C1 segment of cervical spinal cord (tissue), 14 donors: ENCODE measurements at regions not wholly inside any gene's neighbourhood (a gene's known extent, or its start where the extent isn't known, plus 50 kb on each side); places are given as distances from the start of the nearest gene placed in this dataset.
"Not testable (repeated sequence)": the region's sequence is repeated elsewhere in the genome, so short reads cannot be mapped to it uniquely, and the experiment has no call there.

Experiments used
- DNase-seq, 14 donors: peaks; one replicate each; lab custom pipeline; 2025; lab: John Stamatoyannopoulos, UW

DNA sequence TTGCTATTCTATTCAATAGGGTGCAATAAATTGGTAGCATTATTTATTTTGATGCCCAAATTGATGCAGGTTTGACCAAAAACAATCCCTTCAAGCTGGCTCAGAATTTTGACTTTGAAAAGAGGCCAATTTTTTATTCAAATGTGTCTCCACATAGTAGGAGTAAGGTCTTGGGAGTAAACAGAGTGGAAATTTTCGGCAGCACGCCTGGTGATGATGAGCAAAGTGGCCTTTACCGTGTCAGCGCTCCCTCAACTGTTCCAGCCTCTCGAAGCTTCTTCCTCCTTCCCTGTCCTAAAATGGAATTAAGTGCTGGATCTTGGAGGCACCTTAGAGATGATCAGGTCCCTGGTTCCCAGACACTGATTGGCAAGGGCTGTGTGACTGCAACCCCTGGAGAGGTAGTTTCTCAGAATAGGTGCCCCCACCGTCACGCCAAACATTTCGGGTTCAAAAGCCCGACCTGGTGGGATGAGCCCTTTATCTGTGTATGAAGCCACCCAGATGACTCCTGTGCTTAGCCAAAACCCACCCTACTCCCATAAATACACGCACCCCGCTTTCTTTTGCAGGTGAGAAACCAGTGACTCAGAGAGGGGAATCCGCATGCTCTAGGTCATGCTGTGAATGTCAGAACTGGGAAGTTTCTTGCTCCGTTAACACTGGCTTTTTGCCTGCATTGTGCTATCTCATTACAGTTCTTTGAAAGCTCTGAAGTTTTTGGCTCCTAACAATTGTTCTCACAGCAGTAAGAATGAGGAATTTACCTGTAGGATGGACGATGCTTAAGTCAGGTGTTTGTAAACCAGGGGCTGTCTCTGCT, 89.1 kb downstream of the CRYGS start:
- peak in 1 of 14 donors; percentile 36 for DNase-seq

DNA sequence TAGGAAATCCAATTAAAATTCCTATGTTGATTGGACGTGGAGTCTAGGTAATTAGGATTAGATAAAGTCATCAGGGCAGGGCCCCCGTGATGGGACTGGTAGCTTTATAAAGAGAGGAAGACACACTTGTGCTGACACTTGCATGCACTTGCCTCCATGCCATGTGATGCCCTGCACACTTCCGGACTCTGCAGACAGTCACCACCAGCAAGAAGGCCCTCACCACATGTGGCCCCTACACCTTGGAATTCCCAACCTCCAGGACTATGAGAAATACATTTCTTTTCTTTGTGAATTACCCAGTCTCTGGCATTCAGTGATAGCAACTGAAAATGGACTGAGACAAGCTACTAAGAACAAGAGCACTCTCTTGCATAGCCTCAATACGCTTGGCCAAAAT, 90.6 kb downstream of the CRYGS start:
- DNase-seq, result no peak

DNA sequence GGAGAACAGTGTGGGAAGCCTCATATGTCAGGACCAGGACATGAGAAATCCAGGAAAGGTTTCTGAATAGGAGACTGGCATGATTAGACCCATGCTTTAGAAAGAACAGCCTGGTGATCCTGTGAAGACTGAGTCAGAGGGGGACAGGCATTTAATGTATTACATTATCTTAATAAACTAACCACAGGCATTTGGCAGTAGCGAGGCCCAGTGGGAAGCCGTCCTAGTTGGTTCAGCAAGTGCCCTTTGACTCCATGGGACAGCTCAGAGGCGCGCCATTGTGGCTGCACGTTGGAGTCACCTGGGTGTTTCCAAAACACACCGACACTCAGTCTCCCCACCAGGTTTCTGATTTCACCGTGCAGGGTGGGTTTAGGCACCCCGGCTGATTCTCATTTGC, 90.5 kb upstream of the DGKG start:
- DNase-seq, result no peak

- no peak for DNase-seq
These were observed 89.3 kb upstream of the DGKG start for GRCh38 chr3:186451371-186451770.

DNA sequence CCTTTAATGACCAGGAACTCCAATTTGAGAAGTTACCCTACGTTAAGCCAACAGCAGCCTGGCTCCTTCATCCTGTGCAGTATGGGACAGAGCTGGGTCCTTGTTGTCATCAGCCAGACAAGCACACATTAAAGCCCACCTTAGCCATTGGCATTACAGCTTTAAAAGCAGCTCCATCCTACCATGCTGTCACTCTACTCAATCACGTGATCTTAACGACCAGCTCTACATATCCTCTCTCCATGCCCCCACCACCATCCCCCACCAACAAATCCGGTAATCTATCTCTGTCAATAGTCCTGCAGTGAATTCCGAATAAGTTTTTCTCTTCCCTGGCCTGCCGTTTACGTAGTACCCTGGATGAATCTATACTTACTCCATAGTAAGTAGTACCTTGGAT, 82.9 kb upstream of the DGKG start:
- DNase-seq, result no peak

- DNase-seq, result no peak
These were observed 82.3 kb upstream of the DGKG start for GRCh38 chr3:186444288-186444687.

GRCh38 chr3:186442979-186443378, 80.9 kb upstream of the DGKG start:
- DNase-seq, result not testable (repeated sequence)

GRCh38 chr3:186442162-186442561, 80.1 kb upstream of the DGKG start:
- no peak for DNase-seq

DNA sequence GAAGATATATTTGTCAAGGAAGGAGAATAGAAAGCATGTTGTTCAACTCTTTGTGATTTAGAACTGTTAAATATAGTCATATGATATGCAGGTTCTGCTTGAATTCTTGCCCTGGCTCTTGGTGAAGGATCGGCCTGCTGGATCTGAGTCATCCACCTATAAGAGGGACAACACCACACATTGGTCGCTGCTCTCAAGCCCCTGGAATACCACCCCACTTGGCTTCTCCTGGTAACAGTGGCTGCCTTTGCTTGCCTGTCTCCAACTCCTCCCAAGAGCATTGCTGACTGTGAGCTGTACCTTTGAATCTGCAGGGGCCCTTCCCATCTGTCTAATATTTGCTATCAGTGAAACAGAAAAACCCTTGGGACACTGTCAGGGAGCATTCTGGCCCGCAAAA, 78.9 kb upstream of the DGKG start:
- no peak for DNase-seq

GRCh38 chr3:186439725-186440124, 77.7 kb upstream of the DGKG start:
- DNase-seq, result no peak

- DNase-seq, result not testable (repeated sequence)
These were observed 73.3 kb upstream of the DGKG start for GRCh38 chr3:186435332-186435731.

DNA sequence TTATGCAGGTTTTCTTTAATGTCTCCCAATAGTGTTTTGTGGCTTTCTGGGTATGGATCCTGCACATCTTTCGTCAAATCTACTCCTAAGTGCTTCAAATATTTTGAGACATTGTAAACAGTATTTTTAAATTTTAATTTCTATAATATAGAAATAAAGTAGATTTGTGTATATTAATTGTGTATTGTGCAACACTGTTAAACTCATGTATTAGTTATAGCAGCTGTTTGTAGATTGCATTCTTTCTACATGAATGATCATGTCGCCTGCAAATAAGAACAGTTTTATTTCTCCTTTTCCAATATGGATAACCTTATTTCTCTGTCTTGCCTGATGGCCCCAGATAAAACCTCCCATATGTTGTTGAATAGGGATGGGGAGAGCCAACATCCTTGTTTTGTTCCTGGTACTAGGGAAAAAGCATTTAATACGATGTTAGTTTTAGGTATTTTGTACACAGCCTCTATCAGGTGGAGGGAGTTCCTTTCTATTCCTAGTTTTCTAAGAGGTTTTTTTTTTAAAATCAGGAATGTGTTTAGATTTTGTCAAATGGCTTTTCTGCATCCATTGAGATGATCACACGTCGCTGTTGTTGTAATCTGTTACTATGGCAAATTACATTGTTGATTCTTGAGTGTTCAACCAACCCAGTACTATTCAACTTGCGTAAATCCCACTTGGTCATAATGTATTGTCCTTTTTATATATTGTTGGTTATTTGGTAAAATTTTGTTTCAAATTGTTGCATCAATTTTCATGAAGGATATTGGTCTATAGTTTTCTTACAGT, 71.1 kb upstream of the DGKG start:
- DNase-seq, result no peak

DNA sequence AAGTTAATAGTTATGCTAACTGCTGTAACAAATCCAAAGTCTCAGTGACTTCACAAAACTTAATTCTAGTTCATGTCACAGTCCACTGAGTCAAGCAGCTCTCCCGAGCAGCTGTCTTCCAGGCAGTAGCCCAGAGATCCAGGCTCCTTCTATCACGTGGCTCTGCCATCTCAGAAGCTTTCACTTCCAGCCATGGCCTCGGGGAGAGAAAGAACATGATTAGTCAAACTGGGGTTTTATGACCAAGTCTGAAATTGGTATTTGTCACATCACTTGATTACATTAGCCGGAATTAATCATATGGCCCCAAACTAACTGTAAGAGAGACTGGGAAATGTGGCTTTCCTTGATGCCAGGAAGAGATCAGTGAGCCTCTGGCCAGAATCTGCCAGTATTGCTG, 70.2 kb upstream of the DGKG start:
- DNase-seq, result peak in 1 of 14 donors; percentile 5

DNA sequence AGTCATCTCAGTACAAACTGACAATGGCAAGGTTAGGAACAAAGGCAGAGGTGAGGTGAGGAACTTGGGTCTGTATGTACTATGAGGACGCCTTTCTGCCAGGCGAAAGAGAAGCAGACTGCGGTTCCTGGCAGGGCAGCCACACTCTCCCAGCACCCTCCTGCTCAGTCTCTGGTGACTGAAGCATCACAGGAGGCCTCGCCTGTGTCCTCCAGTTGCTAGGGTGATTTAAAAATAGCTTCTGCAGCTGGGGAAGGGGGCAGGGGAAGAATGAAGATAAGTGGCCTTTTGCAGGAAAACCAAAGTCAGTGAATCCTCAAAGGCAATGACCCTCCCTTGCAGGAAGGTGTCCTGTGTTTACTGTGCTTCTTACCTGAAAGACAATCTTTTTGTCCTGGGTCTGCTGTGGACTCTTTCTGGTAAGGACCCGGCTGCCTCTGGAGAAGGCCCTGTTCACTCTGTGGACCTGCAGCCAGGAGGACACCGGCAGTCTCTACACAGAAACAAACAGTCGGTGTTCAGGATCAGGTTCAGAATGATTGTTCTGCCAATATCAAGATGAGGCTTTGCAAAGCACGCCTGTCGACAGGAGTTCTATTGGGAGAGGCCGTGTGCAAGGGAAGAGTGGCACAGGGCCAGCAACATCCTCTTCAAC, 65.7 kb upstream of the DGKG start:
- DNase-seq, result peak in 1 of 14 donors; percentile 27

GRCh38 chr3:186425788-186426730, 64.0 kb upstream of the DGKG start:
- no peak for DNase-seq

GRCh38 chr3:186421946-186422345, 59.9 kb upstream of the DGKG start:
- DNase-seq, result no peak

DNA sequence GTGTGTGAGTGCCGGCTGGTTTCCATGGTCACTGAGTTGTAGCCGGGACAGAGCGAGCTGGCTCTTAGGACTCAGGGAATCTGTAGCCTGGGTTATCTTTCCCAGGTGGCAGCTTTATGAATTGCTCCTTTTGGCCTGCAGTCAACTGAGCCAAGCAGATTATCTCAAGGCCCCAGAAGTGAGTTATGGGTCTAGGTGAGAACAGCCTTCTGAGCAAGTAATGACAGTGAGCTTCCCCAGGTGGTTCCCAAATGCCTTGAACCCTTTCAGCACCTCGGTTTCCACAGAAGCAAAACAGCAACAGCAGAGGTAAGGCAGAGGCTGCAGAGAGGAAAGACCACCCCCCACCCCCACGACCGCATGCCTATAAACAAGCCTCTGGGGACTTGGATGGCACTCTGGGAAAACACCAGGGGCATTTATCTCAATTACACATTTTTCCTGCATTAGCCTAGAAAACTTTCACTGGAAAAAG, 56.7 kb upstream of the DGKG start:
- DNase-seq, result no peak

DNA sequence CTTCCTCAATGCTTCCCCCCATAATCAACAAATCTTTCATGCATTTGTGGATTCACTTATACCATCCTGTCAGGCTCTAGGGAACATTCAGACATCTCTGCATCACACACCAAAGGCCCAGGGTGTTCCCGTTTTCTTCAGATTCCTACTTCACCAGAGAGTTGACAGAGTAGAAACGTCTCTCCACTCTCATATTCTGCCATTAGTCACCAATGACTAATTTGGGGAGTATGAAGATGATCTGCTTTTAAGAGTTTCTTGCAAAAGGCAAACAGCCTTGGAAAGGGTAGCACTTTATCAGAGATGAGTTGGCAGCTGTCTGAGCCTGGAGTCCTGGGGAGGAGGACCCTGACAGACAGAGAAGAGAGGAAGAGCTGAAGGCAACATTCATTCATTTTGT, 55.8 kb upstream of the DGKG start:
- DNase-seq, result no peak

GRCh38 chr3:186414735-186415419, 52.8 kb upstream of the DGKG start:
- peak in 1 of 14 donors; percentile 21 for DNase-seq

GRCh38 chr3:186413615-186414415, 51.8 kb upstream of the DGKG start:
- DNase-seq, result peak in 12 of 14 donors; percentile 14 to 95 (median 54)
